ENCODE measurements at regions not wholly inside any gene's neighbourhood (a gene's known extent, or its start where the extent isn't known, plus 50 kb on each side); places are given as distances from the start of the nearest gene placed in this dataset.

DNA sequence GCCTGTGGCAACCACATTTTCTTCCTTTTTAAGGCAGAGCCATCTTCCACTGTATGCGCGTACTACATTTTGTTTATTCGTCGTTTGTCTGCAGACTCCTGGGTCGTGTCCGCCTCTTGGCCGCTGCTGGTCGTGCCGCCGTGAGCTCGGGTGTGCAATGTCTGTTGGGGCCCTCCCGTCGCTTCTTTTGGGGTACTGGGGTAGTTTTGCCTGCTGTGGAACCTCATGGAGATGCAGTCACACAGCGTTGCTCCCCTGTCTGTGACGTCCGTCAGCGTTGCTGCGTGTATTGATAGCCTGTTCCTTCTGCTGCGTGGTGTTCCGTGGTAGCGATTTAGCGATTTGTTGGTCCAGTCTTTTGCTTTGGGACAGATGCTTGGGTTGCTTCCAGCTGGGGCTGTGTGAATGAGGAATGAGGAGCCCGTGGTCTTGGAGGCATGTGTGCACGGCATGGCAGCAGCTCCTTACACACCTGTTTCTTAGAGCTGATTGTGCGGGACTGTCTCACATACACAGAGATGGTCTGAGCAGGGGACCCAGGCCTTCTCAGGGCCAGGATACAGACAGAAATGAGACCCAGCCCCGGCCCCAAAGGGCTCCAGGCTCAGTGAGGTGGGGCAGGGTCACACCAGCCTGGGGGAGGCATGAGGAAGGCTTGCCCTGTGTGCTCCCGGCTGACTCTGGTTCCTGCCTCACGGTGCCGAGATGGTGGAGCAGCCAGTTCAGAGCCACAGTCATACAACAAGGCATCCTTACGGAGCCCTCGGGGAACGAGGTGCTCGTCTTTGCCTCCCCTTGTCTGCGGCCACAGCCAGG, 78.4 kb upstream of the GSE1 start:
- Mint-ChIP-seq H3K36me3 (peaks cover 6 to 7% of the 10 kb centered on the region in 2 donors), H3K27ac (peak overlapping the region in 1 of 7 donors; percentile 74), H3K27me3 (ENCODE audit: low read depth in 3 of 3) (peaks cover 0 to 4% (median 2%) of the 10 kb centered on the region in 3 donors), H3K9me3 (peaks cover 3 to 7% (median 4%) of the 10 kb centered on the region in 7 donors), H3K4me3 (no peak overlapping the region), H3K4me1 (peaks cover 42% of the 10 kb centered on the region)
- Histone ChIP-seq H3K4me3 (replicated peaks in 1 of 3; ENCODE audit: low read depth in 2 of 3, low read length in 3 of 3) (peak overlapping the region in 1 of 3 experiments; percentile 58), H3K4me1 (ENCODE audit: control insufficient read depth in 1 of 2, insufficient read depth in 2 of 2, low read length in 2 of 2) (peaks cover 31 to 43% of the 10 kb centered on the region in 2 donors), H4K20me1 (ENCODE audit: insufficient read depth, low read length) (no peaks in the 10 kb centered on the region), H2AFZ (ENCODE audit: insufficient read depth, low read depth, low read length, poor library complexity, severe bottlenecking) (peak overlapping the region; percentile 84), H3K9me3 (replicated peaks in 1 of 2; ENCODE audit: control insufficient read depth in 1 of 2, insufficient read depth in 1 of 2, low read length in 2 of 2) (peaks cover 3 to 5% of the 10 kb centered on the region in 2 donors), H3K27me3 (ENCODE audit: control insufficient read depth in 2 of 2, insufficient read depth in 2 of 2, low read length in 2 of 2) (no peaks in the 10 kb centered on the region), H3K4me2 (replicated peaks; ENCODE audit: extremely low read depth, low read length, poor library complexity, severe bottlenecking) (peak overlapping the region; percentile 67), H3K36me3 (replicated peaks in 1 of 2; ENCODE audit: control insufficient read depth in 1 of 2, insufficient read depth in 2 of 2, low read length in 2 of 2) (peaks cover 0 to 4% of the 10 kb centered on the region in 2 donors), H3K27ac (ENCODE audit: low read depth in 1 of 2, low read length in 2 of 2) (no peak overlapping the region), H3K9ac (ENCODE audit: insufficient read depth, low read length, poor library complexity, severe bottlenecking) (no peak overlapping the region), H3K79me2 (ENCODE audit: insufficient read depth, low read length) (peaks cover 12% of the 10 kb centered on the region)
- intact Hi-C loops (cut with micrococcal nuclease): no loop called here
- TF ChIP-seq CTCF (IDR thresholded peaks at IDR 0.05): no peak
- 83% methylated on average over 27 of the region's 34 CpGs for WGBS (ENCODE audit: insufficient coverage)
- DNase-seq: no peak

GRCh38 chr16:85535352-85536072, 77.6 kb upstream of the GSE1 start:
- Histone ChIP-seq H4K20me1 (ENCODE audit: insufficient read depth, low read length) (no peaks in the 10 kb centered on the region), H3K4me3 (replicated peaks in 1 of 3; ENCODE audit: low read depth in 2 of 3, low read length in 3 of 3) (peak overlapping the region in 1 of 3 experiments; percentile 58), H3K9me3 (replicated peaks in 1 of 2; ENCODE audit: control insufficient read depth in 1 of 2, insufficient read depth in 1 of 2, low read length in 2 of 2) (peaks cover 8 to 11% of the 10 kb centered on the region in 2 donors), H3K4me1 (ENCODE audit: control insufficient read depth in 1 of 2, insufficient read depth in 2 of 2, low read length in 2 of 2) (peaks cover 31 to 43% of the 10 kb centered on the region in 2 donors), H3K27ac (ENCODE audit: low read depth in 1 of 2, low read length in 2 of 2) (peak overlapping the region; percentile 1 to 69), H2AFZ (ENCODE audit: insufficient read depth, low read depth, low read length, poor library complexity, severe bottlenecking) (peak overlapping the region; percentile 84), H3K27me3 (ENCODE audit: control insufficient read depth in 2 of 2, insufficient read depth in 2 of 2, low read length in 2 of 2) (no peaks in the 10 kb centered on the region), H3K36me3 (replicated peaks in 1 of 2; ENCODE audit: control insufficient read depth in 1 of 2, insufficient read depth in 2 of 2, low read length in 2 of 2) (peaks cover 0 to 4% of the 10 kb centered on the region in 2 donors), H3K79me2 (ENCODE audit: insufficient read depth, low read length) (peaks cover 12% of the 10 kb centered on the region), H3K9ac (ENCODE audit: insufficient read depth, low read length, poor library complexity, severe bottlenecking) (peak overlapping the region; percentile 63), H3K4me2 (replicated peaks; ENCODE audit: extremely low read depth, low read length, poor library complexity, severe bottlenecking) (peak overlapping the region; percentile 67)
- peak overlapping the region; percentile 59 to 82 for H3K4me3 Mint-ChIP-seq
- peak in 1 of 3 donors; percentile 21 for DNase-seq
- H3K27ac Mint-ChIP-seq: peak overlapping the region; percentile 70 to 89 (median 83)
- H3K4me1 Mint-ChIP-seq: peaks cover 42% of the 10 kb centered on the region
- 5% methylated on average over 11 of the region's 14 CpGs for WGBS (ENCODE audit: insufficient coverage)
- intact Hi-C loops (cut with micrococcal nuclease): no loop called here
- H3K9me3 Mint-ChIP-seq: peaks cover 3 to 12% (median 9%) of the 10 kb centered on the region in 7 donors
- peaks cover 0 to 4% (median 2%) of the 10 kb centered on the region in 3 donors for H3K27me3 Mint-ChIP-seq (ENCODE audit: low read depth in 3 of 3)
- H3K36me3 Mint-ChIP-seq: peaks cover 12% of the 10 kb centered on the region in 2 donors
- no peak for TF ChIP-seq CTCF (IDR thresholded peaks at IDR 0.05)

Data from CD14-positive monocyte (primary cell).